ENCODE measurements at regions not wholly inside any gene's neighbourhood (a gene's known extent, or its start where the extent isn't known, plus 50 kb on each side); places are given as distances from the start of the nearest gene placed in this dataset.

GRCh38 chr5:19143935-19144334, 844.1 kb downstream of the CDH18 start (continued):
- no peak for TF ChIP-seq TSHZ2 (CRISPR knock-in tag; IDR thresholded peaks at IDR 0.05)
- TF ChIP-seq PPARA (CRISPR knock-in tag; IDR thresholded peaks at IDR 0.05; ENCODE audit: borderline replicate concordance), result no peak
- TF ChIP-seq CSDC2 (CRISPR knock-in tag; IDR thresholded peaks at IDR 0.05), result no peak

- ATAC-seq, result no peak
- TF ChIP-seq SNAI2 (CRISPR knock-in tag; IDR thresholded peaks at IDR 0.05) (no peak), OSR1 (CRISPR knock-in tag; IDR thresholded peaks at IDR 0.05) (no peak), ZNF8 (CRISPR knock-in tag; IDR thresholded peaks at IDR 0.05) (no peak), PPARA (CRISPR knock-in tag; IDR thresholded peaks at IDR 0.05; ENCODE audit: borderline replicate concordance) (no peak), TOX (CRISPR knock-in tag; IDR thresholded peaks at IDR 0.05; ENCODE audit: borderline replicate concordance) (no peak), PATZ1 (CRISPR knock-in tag; IDR thresholded peaks at IDR 0.05; ENCODE audit: borderline replicate concordance) (no peak), ZFP3 (CRISPR knock-in tag; IDR thresholded peaks at IDR 0.05) (no peak), TCF4 (CRISPR knock-in tag; IDR thresholded peaks at IDR 0.05; ENCODE audit: borderline replicate concordance) (no peak)
- TF ChIP-seq, protein P1, sequence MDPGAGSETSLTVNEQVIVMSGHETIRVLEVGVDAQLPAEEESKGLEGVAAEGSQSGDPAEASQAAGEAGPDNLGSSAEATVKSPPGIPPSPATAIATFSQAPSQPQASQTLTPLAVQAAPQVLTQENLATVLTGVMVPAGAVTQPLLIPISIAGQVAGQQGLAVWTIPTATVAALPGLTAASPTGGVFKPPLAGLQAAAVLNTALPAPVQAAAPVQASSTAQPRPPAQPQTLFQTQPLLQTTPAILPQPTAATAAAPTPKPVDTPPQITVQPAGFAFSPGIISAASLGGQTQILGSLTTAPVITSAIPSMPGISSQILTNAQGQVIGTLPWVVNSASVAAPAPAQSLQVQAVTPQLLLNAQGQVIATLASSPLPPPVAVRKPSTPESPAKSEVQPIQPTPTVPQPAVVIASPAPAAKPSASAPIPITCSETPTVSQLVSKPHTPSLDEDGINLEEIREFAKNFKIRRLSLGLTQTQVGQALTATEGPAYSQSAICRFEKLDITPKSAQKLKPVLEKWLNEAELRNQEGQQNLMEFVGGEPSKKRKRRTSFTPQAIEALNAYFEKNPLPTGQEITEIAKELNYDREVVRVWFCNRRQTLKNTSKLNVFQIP (CRISPR knock-in tag; IDR thresholded peaks at IDR 0.05; ENCODE audit: borderline replicate concordance, low read depth), result no peak
Measured at GRCh38 chr5:19169426-19169825, 818.6 kb downstream of the CDH18 start.

- ATAC-seq, result no peak
- no peak for TF ChIP-seq ZC3H10 (CRISPR knock-in tag; IDR thresholded peaks at IDR 0.05)
- TF ChIP-seq, protein P1 (CRISPR knock-in tag; IDR thresholded peaks at IDR 0.05; ENCODE audit: borderline replicate concordance, low read depth), result no peak
Measured at GRCh38 chr5:19172926-19173470, 815.0 kb downstream of the CDH18 start.

GRCh38 chr5:19175776-19176570, 812.0 kb downstream of the CDH18 start:
- TF ChIP-seq CSRNP3 (CRISPR knock-in tag; IDR thresholded peaks at IDR 0.05), result no peak
- TF ChIP-seq ZFP30 (CRISPR knock-in tag; IDR thresholded peaks at IDR 0.05), result no peak
- TF ChIP-seq ZNF8 (CRISPR knock-in tag; IDR thresholded peaks at IDR 0.05), result no peak
- TF ChIP-seq, protein P1 (CRISPR knock-in tag; IDR thresholded peaks at IDR 0.05; ENCODE audit: borderline replicate concordance, low read depth), result no peak
- TF ChIP-seq BACH2 (CRISPR knock-in tag; IDR thresholded peaks at IDR 0.05; ENCODE audit: borderline replicate concordance), result no peak
- TF ChIP-seq ESRRG (CRISPR knock-in tag; IDR thresholded peaks at IDR 0.05), result no peak
- no peak for ATAC-seq
